GM12878 (cell line): ENCODE measurements at regions not wholly inside any gene's neighbourhood (a gene's known extent, or its start where the extent isn't known, plus 50 kb on each side); places are given as distances from the start of the nearest gene placed in this dataset.

Source experiments
- ATAC-seq: fragments of 200-7000 bp; cut with Tn5 transposase; 3 replicates; pipeline ENCODE4 v1.9.1; 2020; ENCODE audit warnings: mild to moderate bottlenecking, moderate library complexity
- BruUV-seq: library from RNA; stranded (reverse); fragments of 400-500 nt; replicated peaks from 2 replicates; lab custom pipeline; 2021; lab: Mats Ljungman, UMichigan
- CTCF ChIA-PET: fragments of 300-600 bp; sonication (Branson Sonifier 250); formaldehyde crosslinking; extraction: SDS; loops from one replicate; lab custom pipeline; 2021; ENCODE audit warnings: inconsistent platforms; lab: Yijun Ruan, JAX
- POLR2A ChIA-PET: fragments of 350-600 bp; formaldehyde crosslinking; extraction: SDS; loops from one replicate; lab custom pipeline; 2021; ENCODE audit warnings: inconsistent platforms; lab: Charles Lee
- RAD21 ChIA-PET: fragments of 300-600 bp; sonication (Branson Sonifier 250); formaldehyde crosslinking; loops from one replicate; lab custom pipeline; 2023; ENCODE audit warnings: antibody characterized with exemption; ENCODE audit not compliant: unreplicated experiment; lab: Charles Lee
- SMC1A ChIA-PET: fragments of 300-600 bp; sonication (Branson Sonifier 250); formaldehyde crosslinking; loops from one replicate; lab custom pipeline; 2023; ENCODE audit not compliant: unreplicated experiment, uncharacterized antibody; lab: Charles Lee
- DNase-seq: peaks from one replicate; pipeline ENCODE4 v3.0.0-alpha.2; 2011; ENCODE audit warnings: low read depth, low spot score
- FAIRE-seq: peaks from 3 replicates; lab custom pipeline; 2011; peaks lifted over from hg19 to GRCh38; lab: Jason Lieb, UNC
- H2AFZ ChIP-seq: 2 replicates; pipeline ENCODE4 v1.6.0; 2011; ENCODE audit warnings: low read depth, low read length, control low read depth; ENCODE audit not compliant: control insufficient read depth
- H3K27ac ChIP-seq: 2 replicates; pipeline ENCODE4 v1.5.1; 2011; ENCODE audit warnings: control low read depth; ENCODE audit not compliant: control insufficient read depth, insufficient read depth
- H3K27me3 ChIP-seq, 2 experiments: replicated peaks in 1 of 2; 2 replicates each; pipeline versions ENCODE4 v1.6.0 to v1.6.1; 2011; ENCODE audit warnings: low read length in 1 of 2; ENCODE audit not compliant: control insufficient read depth in 2 of 2, insufficient read depth in 2 of 2
- H3K36me3 ChIP-seq, 2 experiments: 2 replicates each; pipeline ENCODE4 v1.5.1; 2011; ENCODE audit warnings: low read length in 1 of 2; ENCODE audit not compliant: control insufficient read depth in 2 of 2, insufficient read depth in 2 of 2
- H3K4me1 ChIP-seq: 2 replicates; pipeline ENCODE4 v1.6.1; 2011; ENCODE audit warnings: mild to moderate bottlenecking, low read length, moderate library complexity, mixed read lengths; ENCODE audit not compliant: control insufficient read depth, insufficient read depth
- H3K4me2 ChIP-seq: 2 replicates; pipeline ENCODE4 v1.6.0; 2011; ENCODE audit warnings: control low read depth; ENCODE audit not compliant: control insufficient read depth, insufficient read depth
- H3K4me3 ChIP-seq: fragments of 200-600 bp; sonication (generic); 2 replicates; pipeline ENCODE4 v1.5.1; 2016
- H3K79me2 ChIP-seq: 2 replicates; pipeline ENCODE4 v1.6.0; 2011; ENCODE audit warnings: low read length; ENCODE audit not compliant: control insufficient read depth, insufficient read depth
- H3K9ac ChIP-seq: 2 replicates; pipeline ENCODE4 v1.8.0; 2011; ENCODE audit warnings: low read length, control low read depth, mixed read lengths; ENCODE audit not compliant: control insufficient read depth, insufficient read depth
- H3K9me3 ChIP-seq: replicated peaks from 3 replicates; pipeline ENCODE4 v1.5.1; 2011; ENCODE audit warnings: mild to moderate bottlenecking, low read length; ENCODE audit not compliant: control insufficient read depth, insufficient read depth
- H4K20me1 ChIP-seq: 2 replicates; pipeline ENCODE4 v1.6.0; 2011; ENCODE audit not compliant: control insufficient read depth, insufficient read depth
- BMI1 ChIP-seq: fragments of 450-650 bp; IDR thresholded peaks from 2 replicates; pipeline ENCODE4 v1.6.1; 2016; ENCODE audit warnings: mild to moderate bottlenecking, moderate library complexity, borderline replicate concordance
- CUX1 ChIP-seq: IDR thresholded peaks from 2 replicates; pipeline ENCODE4 v1.6.1; 2012; ENCODE audit warnings: improper control_type of control experiment, low read depth, low read length; ENCODE audit not compliant: insufficient replicate concordance
- FOS ChIP-seq: IDR thresholded peaks from 3 replicates; pipeline ENCODE4 v1.6.1; 2011; ENCODE audit warnings: borderline replicate concordance; ENCODE audit not compliant: insufficient read length; ENCODE audit errors: extremely low read depth
- GABPA ChIP-seq: IDR thresholded peaks from 2 replicates; pipeline ENCODE4 v1.6.1; 2014; ENCODE audit warnings: antibody characterized with exemption, low read depth, mild to moderate bottlenecking, inconsistent platforms
- GATAD2B ChIP-seq: fragments of 450-650 bp; conservative IDR thresholded peaks from 2 replicates; pipeline ENCODE4 v1.6.1; 2017; ENCODE audit warnings: low read depth, mild to moderate bottlenecking, moderate library complexity
- MTA2 ChIP-seq: fragments of 450-650 bp; IDR thresholded peaks from 2 replicates; pipeline ENCODE4 v1.6.1; 2016; ENCODE audit warnings: low read depth, mild to moderate bottlenecking, moderate library complexity
- PAX5 ChIP-seq: IDR thresholded peaks from 2 replicates; pipeline ENCODE4 v1.6.1; 2011; ENCODE audit warnings: low read depth, low read length, borderline replicate concordance
- POLR2A ChIP-seq: IDR thresholded peaks from 2 replicates; pipeline ENCODE4 v1.6.1; 2011; ENCODE audit warnings: low read depth, mild to moderate bottlenecking, low read length
- POU2F2 ChIP-seq: IDR thresholded peaks from 3 replicates; pipeline ENCODE4 v1.6.1; 2011; ENCODE audit warnings: low read depth, mild to moderate bottlenecking, low read length, borderline replicate concordance
- SPI1 ChIP-seq: IDR thresholded peaks from 2 replicates; pipeline ENCODE4 v1.6.1; 2011; ENCODE audit warnings: low read depth, mild to moderate bottlenecking, low read length, moderate library complexity, borderline replicate concordance; ENCODE audit not compliant: insufficient read depth
- whole genome bisulfite sequencing: methylation state at CpG from one replicate; pipeline ENCODE4 v1.1.6; 2016; ENCODE audit warnings: low lambda C conversion rate; ENCODE audit not compliant: insufficient replicate concordance, insufficient coverage; ENCODE audit errors: missing lambda C conversion rate; 5-methylcytosine and 5-hydroxymethylcytosine counted together
- in situ Hi-C: fragments of 300-500 bp; cut with MboI; formaldehyde crosslinking; loops from 9 replicates; pipeline ENCODE4 v1.14.3; 2018; ENCODE audit warnings: mixed read lengths
- intact Hi-C: fragments of 100-400 bp; cut with micrococcal nuclease; formaldehyde crosslinking; loops from one replicate; pipeline ENCODE4 v1.14.2; 2022; ENCODE audit not compliant: unreplicated experiment
- TF ChIP-seq, protein P1 (sequence below): fragments of 450-650 bp; IDR thresholded peaks from 2 replicates; pipeline ENCODE4 v1.6.1; 2016; ENCODE audit warnings: mild to moderate bottlenecking, moderate library complexity, borderline replicate concordance
- TF ChIP-seq, protein P2 (sequence below): fragments of 450-650 bp; IDR thresholded peaks from 2 replicates; pipeline ENCODE4 v1.6.1; 2017; ENCODE audit warnings: low read depth, mild to moderate bottlenecking, moderate library complexity

DNA sequence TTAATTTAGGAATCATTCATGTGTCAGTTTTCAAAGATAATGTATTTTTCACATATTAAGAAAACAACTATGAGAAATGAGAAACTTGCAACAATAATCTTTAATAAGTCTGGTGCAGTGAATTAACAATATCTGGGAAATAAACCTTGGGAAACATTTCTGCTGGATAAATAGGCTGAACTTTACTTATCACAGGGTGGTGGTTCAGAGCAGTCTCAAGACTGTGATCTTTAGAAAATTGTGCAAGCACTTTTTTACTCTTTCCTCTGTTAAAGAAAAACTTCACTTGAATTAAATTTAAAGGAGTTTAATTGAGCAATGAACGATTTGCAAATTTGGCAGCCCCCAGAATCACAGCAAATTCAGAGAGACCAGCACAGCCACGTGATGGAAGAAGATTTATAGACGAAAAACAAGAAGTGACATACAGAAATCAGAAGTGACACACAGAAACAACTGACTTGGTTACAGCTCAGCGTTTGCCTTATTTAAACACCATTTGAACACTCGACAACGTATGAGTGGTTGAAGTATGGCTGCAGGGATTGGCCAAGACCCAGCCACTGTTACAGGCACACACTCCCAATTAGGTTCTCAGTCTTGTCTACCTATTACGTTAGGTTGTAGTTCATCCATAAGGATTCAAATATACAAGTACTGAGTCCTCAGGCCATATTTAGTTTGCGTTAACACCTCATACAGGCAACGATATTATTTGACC lies 631.9 kb downstream of the SLCO4C1 start:
- Histone ChIP-seq H3K4me3 (no peak overlapping the region), H3K9ac (no peak overlapping the region), H3K27ac (no peak overlapping the region), H4K20me1 (no peaks in the 10 kb centered on the region), H3K36me3 (no peaks in the 10 kb centered on the region), H3K79me2 (no peaks in the 10 kb centered on the region), H3K9me3 (no peaks in the 10 kb centered on the region), H2AFZ (no peak overlapping the region), H3K4me2 (no peak overlapping the region), H3K27me3 (no peaks in the 10 kb centered on the region), H3K4me1 (no peaks in the 10 kb centered on the region)
- POLR2A ChIA-PET, result no interaction called here
- 16% methylated on average over 9 of the region's 9 CpGs for WGBS
- intact Hi-C loops, result no loop called here
- in situ Hi-C loops, result no loop called here
- RAD21 ChIA-PET, result no interaction called here
- CTCF ChIA-PET, result interaction anchor here (1.5 kb wide), 1 partner anchor 11 kb away, joined by 4 read pairs; no protein-coding TSS in a partner anchor
- FAIRE-seq (no peak), DNase-seq (no peak), ATAC-seq (no peak)
- no TSS peak for BruUV-seq
- SMC1A ChIA-PET, result interaction anchor here (0.7 to 2.3 kb wide), 3 partner anchors 10 to 1661 kb away, joined by 3 to 6 read pairs (median 3); no protein-coding TSS in a partner anchor
- no peak for TF ChIP-seq POLR2A
- no peak for TF ChIP-seq CUX1
- TF ChIP-seq POU2F2, result no peak
- no peak for TF ChIP-seq GABPA
- TF ChIP-seq, protein P1, sequence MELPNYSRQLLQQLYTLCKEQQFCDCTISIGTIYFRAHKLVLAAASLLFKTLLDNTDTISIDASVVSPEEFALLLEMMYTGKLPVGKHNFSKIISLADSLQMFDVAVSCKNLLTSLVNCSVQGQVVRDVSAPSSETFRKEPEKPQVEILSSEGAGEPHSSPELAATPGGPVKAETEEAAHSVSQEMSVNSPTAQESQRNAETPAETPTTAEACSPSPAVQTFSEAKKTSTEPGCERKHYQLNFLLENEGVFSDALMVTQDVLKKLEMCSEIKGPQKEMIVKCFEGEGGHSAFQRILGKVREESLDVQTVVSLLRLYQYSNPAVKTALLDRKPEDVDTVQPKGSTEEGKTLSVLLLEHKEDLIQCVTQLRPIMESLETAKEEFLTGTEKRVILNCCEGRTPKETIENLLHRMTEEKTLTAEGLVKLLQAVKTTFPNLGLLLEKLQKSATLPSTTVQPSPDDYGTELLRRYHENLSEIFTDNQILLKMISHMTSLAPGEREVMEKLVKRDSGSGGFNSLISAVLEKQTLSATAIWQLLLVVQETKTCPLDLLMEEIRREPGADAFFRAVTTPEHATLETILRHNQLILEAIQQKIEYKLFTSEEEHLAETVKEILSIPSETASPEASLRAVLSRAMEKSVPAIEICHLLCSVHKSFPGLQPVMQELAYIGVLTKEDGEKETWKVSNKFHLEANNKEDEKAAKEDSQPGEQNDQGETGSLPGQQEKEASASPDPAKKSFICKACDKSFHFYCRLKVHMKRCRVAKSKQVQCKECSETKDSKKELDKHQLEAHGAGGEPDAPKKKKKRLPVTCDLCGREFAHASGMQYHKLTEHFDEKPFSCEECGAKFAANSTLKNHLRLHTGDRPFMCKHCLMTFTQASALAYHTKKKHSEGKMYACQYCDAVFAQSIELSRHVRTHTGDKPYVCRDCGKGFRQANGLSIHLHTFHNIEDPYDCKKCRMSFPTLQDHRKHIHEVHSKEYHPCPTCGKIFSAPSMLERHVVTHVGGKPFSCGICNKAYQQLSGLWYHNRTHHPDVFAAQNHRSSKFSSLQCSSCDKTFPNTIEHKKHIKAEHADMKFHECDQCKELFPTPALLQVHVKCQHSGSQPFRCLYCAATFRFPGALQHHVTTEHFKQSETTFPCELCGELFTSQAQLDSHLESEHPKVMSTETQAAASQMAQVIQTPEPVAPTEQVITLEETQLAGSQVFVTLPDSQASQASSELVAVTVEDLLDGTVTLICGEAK, result no peak
- TF ChIP-seq MTA2, result no peak
- TF ChIP-seq FOS, result no peak
- no peak for TF ChIP-seq BMI1
- TF ChIP-seq SPI1, result no peak
- TF ChIP-seq GATAD2B, result no peak
- TF ChIP-seq, protein P2, sequence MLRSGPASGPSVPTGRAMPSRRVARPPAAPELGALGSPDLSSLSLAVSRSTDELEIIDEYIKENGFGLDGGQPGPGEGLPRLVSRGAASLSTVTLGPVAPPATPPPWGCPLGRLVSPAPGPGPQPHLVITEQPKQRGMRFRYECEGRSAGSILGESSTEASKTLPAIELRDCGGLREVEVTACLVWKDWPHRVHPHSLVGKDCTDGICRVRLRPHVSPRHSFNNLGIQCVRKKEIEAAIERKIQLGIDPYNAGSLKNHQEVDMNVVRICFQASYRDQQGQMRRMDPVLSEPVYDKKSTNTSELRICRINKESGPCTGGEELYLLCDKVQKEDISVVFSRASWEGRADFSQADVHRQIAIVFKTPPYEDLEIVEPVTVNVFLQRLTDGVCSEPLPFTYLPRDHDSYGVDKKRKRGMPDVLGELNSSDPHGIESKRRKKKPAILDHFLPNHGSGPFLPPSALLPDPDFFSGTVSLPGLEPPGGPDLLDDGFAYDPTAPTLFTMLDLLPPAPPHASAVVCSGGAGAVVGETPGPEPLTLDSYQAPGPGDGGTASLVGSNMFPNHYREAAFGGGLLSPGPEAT, result no peak
- TF ChIP-seq PAX5, result no peak
